NB4 (cell line): ENCODE measurements at regions not wholly inside any gene's neighbourhood (a gene's known extent, or its start where the extent isn't known, plus 50 kb on each side); places are given as distances from the start of the nearest gene placed in this dataset.

ENCODE experiments used
- DNase-seq: peaks from one replicate; pipeline ENCODE4 v3.0.0; 2010; ENCODE audit warnings: low read depth
- H3K4me3 ChIP-seq: one replicate; pipeline ENCODE4 v1.5.1; 2011; ENCODE audit warnings: mild to moderate bottlenecking, low read depth, low read length, moderate library complexity
- CTCF ChIP-seq: IDR thresholded peaks from one replicate; pipeline ENCODE4 v1.5.1; 2012; ENCODE audit warnings: low read depth, low read length
- MYC ChIP-seq: IDR thresholded peaks from 2 replicates; pipeline ENCODE4 v1.6.1; 2011; ENCODE audit warnings: low read depth, low read length
- POLR2A ChIP-seq: IDR thresholded peaks from 2 replicates; pipeline ENCODE4 v1.6.1; 2011; ENCODE audit warnings: mild to moderate bottlenecking; ENCODE audit not compliant: insufficient read length; ENCODE audit errors: extremely low read depth
- TF ChIP-seq, protein P1 (sequence below): IDR thresholded peaks from 2 replicates; pipeline ENCODE4 v1.6.1; 2011; ENCODE audit warnings: low read depth, low read length

DNA sequence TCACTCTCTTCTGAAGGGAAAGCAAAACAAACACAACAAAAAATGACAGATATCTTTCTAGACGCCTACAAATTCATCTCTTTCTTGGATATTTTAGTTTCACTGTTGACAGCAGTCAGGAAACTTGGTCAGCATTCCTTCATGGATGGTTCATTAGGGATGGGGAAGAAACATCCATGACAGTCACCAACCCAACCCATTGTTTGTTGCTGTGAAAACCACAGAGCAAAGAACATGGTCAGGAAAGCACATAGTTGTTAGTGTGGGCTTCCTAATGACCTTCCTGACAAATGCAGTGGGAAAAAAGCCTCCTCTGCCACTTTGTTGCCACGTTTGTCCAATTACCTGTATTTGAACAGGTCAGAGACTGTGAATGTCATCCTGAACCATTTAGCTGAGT is 139.8 kb upstream of the SNX19 start:
- no peak for DNase-seq
- TF ChIP-seq, protein P1, sequence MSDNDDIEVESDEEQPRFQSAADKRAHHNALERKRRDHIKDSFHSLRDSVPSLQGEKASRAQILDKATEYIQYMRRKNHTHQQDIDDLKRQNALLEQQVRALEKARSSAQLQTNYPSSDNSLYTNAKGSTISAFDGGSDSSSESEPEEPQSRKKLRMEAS = no peak
- TF ChIP-seq CTCF = no peak
- TF ChIP-seq MYC = no peak
- no peak for TF ChIP-seq POLR2A
- H3K4me3 ChIP-seq = no peak overlapping the region

DNA sequence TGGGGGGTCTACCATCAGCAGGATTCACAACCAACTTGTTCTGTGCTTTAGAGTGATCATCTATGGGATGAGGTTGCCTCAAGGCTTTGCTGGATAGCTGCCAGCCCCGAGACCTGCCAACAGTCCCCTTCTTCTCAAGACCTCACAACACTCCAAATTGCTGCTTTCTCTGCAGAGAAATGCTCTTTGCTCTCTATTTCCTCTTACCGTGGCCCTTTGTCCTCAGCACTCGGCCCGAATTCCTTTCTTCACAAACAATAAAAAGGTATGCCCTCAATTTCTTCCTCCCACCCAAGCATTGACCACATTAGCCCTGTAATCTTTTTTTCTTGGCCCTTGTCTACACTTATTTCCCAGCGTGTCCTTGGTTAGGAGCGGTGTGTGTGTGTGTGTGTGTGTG is 147.4 kb upstream of the SNX19 start:
- no peak overlapping the region for H3K4me3 ChIP-seq
- TF ChIP-seq POLR2A (no peak), MYC (no peak), CTCF (no peak)
- TF ChIP-seq, protein P1 = no peak
- DNase-seq = no peak

GRCh38 chr11:131064373-131064991 is 148.2 kb upstream of the SNX19 start:
- H3K4me3 ChIP-seq = no peak overlapping the region
- peak; percentile 73 for DNase-seq
- TF ChIP-seq POLR2A = no peak
- TF ChIP-seq CTCF = peak; percentile 95

DNA sequence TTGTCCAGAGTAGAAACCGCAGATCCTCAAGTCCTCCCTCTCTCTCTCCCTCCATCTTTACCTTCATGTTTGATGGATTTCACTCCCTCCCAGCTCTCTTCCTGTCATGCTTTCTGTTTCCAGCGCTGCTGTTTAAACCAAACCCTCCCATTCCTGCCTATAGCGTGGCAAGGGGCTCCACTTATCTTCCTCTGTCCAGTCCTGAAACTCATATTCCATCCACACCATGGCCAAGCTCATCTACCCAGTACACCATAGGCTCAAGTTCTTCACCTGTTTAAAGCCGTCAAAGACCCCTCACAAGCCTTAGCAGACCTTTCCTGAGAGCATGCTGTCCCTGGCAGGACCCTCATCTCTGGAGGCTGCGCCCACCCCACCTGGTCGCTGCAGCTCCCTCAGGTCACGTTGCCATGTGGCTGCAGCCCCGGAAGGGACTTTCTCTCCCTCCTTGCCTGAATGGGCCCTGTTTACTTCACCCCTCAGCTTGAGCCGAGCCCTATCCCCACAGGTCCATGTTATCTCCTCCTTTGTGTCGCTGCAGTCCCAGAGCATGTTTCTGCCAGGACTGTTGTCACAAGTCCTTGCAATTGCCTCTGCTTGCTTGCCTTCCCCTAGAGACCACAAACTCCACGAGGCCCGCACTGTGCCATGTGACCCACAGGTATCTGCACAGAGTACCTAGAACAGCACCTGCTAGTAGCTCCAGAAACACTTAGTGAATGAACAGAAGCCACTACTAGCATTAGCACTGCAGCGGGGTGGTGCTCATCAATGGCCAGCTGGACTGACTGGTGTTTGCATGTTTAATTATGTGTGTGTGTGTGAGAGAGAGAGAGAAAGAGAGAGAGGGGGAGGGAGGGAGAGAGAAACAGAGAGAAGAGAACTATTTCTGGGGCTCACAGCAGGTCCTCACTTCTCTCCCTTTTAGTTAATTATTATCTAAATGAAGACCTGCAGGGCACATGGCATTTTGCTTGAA is 149.4 kb upstream of the SNX19 start:
- no peak for DNase-seq
- no peak for TF ChIP-seq POLR2A
- no peak for TF ChIP-seq MYC
- H3K4me3 ChIP-seq = no peak overlapping the region

- TF ChIP-seq POLR2A = no peak
- TF ChIP-seq MYC = no peak
- TF ChIP-seq, protein P1 = no peak
- TF ChIP-seq CTCF = no peak
- H3K4me3 ChIP-seq = no peak overlapping the region
- DNase-seq = no peak
Measured at GRCh38 chr11:131066551-131066950, 150.3 kb upstream of the SNX19 start.

- no peak overlapping the region for H3K4me3 ChIP-seq
- TF ChIP-seq CTCF (no peak), MYC (no peak), POLR2A (no peak)
- TF ChIP-seq, protein P1 = no peak
- DNase-seq = no peak
Measured at GRCh38 chr11:131070365-131070764, 154.1 kb upstream of the SNX19 start.
